ENCODE measurements at regions not wholly inside any gene's neighbourhood (a gene's known extent, or its start where the extent isn't known, plus 50 kb on each side); places are given as distances from the start of the nearest gene placed in this dataset.

DNA sequence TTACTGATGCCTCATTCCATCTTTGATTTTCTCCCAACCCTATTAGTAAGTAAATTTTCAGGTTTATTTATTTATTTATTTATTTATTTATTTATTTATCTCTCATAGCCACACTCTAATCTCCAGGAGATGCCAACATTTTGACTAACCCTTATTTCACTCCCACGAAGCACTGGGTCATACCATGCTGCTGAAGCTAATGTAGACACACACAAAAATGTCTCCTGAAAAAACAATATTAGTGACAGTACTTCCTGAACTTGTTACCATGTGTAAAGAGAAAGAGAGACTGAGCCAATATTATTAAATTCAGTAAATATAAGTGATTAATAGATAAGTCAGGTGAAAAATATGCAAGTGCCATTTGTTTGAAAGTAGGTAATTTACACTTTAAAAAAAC lies 402.7 kb downstream of the C4orf33 start:
- ChIA-PET CTCF (no interaction called here), POLR2A (no interaction called here)
- Histone ChIP-seq H3K27me3 (ENCODE audit: control insufficient read depth, insufficient read depth, low read length) (no peaks in the 10 kb centered on the region), H3K36me3 (ENCODE audit: control insufficient read depth, insufficient read depth, low read length) (no peaks in the 10 kb centered on the region), H3K4me3 (ENCODE audit: low read depth, low read length) (no peak overlapping the region)
- TF ChIP-seq, protein P1, sequence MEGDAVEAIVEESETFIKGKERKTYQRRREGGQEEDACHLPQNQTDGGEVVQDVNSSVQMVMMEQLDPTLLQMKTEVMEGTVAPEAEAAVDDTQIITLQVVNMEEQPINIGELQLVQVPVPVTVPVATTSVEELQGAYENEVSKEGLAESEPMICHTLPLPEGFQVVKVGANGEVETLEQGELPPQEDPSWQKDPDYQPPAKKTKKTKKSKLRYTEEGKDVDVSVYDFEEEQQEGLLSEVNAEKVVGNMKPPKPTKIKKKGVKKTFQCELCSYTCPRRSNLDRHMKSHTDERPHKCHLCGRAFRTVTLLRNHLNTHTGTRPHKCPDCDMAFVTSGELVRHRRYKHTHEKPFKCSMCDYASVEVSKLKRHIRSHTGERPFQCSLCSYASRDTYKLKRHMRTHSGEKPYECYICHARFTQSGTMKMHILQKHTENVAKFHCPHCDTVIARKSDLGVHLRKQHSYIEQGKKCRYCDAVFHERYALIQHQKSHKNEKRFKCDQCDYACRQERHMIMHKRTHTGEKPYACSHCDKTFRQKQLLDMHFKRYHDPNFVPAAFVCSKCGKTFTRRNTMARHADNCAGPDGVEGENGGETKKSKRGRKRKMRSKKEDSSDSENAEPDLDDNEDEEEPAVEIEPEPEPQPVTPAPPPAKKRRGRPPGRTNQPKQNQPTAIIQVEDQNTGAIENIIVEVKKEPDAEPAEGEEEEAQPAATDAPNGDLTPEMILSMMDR (IDR thresholded peaks at IDR 0.05; ENCODE audit: insufficient read depth, low read depth, low read length) = no peak
- DNase-seq (ENCODE audit: low read depth) = no peak

DNA sequence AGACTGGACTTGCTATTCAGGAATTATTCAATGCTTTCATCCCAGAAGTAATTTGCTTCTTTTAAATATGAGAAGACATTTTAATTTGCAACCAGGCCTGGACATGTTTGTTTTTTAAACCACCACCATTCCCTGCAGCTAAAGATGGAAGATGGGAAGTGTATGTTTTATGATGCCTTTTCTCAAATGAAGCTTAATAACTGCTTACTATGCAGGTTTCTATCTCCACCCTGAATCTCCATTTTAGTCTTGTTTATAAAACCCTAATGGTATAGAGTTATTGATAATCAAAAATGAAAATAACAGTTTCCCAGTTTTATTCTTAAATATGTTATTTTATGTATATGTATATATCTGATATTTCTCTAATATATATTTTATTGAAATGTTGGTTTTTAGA lies 418.9 kb downstream of the C4orf33 start:
- POLR2A ChIA-PET = no interaction called here
- TF ChIP-seq, protein P1 (IDR thresholded peaks at IDR 0.05; ENCODE audit: insufficient read depth, low read depth, low read length) = no peak
- Histone ChIP-seq H3K4me3 (ENCODE audit: low read depth, low read length) (no peak overlapping the region), H3K27me3 (ENCODE audit: control insufficient read depth, insufficient read depth, low read length) (no peaks in the 10 kb centered on the region), H3K36me3 (ENCODE audit: control insufficient read depth, insufficient read depth, low read length) (no peaks in the 10 kb centered on the region)
- no peak for DNase-seq (ENCODE audit: low read depth)
- CTCF ChIA-PET = no interaction called here

DNA sequence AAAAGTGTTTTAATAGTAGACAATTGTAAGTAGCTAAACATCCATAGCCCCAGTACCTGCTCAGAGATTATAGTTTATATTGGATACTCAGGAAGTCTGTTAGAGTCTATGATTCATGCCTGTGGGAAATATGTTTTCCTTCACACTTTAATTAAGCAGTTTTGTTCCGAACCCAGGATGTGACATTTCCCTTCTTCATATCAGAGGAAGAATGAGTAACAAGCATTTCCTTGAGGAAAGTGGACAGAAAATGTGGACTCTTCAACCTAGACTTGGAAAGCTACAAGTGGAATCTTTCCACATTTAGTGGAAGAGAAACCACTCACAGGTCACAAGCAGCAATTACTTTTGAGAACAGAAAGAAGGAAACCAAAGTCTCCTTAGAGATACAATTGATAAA lies 419.4 kb downstream of the C4orf33 start:
- Histone ChIP-seq H3K27me3 (ENCODE audit: control insufficient read depth, insufficient read depth, low read length) (no peaks in the 10 kb centered on the region), H3K36me3 (ENCODE audit: control insufficient read depth, insufficient read depth, low read length) (no peaks in the 10 kb centered on the region), H3K4me3 (ENCODE audit: low read depth, low read length) (no peak overlapping the region)
- ChIA-PET CTCF (no interaction called here), POLR2A (no interaction called here)
- no peak for DNase-seq (ENCODE audit: low read depth)
- TF ChIP-seq, protein P1 (IDR thresholded peaks at IDR 0.05; ENCODE audit: insufficient read depth, low read depth, low read length) = no peak

GRCh38 chr4:129526812-129527211 lies 430.9 kb downstream of the C4orf33 start:
- TF ChIP-seq, protein P1 (IDR thresholded peaks at IDR 0.05; ENCODE audit: insufficient read depth, low read depth, low read length) = no peak
- DNase-seq (ENCODE audit: low read depth) = no peak
- Histone ChIP-seq H3K36me3 (ENCODE audit: control insufficient read depth, insufficient read depth, low read length) (no peaks in the 10 kb centered on the region), H3K27me3 (ENCODE audit: control insufficient read depth, insufficient read depth, low read length) (no peaks in the 10 kb centered on the region), H3K4me3 (ENCODE audit: low read depth, low read length) (no peak overlapping the region)
- POLR2A ChIA-PET = no interaction called here
- CTCF ChIA-PET = no interaction called here

DNA sequence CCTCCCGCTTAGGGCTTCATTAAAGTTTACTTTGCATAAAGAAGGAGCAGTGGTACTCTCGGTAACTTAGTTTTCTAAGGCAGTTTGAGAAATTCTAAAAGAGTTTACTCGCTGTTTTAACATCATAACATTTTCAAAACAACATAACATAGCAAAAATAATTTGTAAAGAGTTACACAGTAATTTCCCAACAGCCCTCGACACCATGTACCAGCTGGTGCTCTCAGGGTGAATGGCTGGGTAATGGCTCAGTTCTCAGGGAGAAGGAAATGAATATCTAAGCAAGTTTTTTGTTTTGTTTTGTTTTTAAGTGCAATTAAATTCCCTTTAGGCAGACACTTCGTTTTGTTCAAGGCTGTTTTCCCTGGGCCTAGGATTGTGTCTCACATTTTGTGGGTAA lies 435.3 kb downstream of the C4orf33 start:
- DNase-seq (ENCODE audit: low read depth) = no peak
- TF ChIP-seq, protein P1 (IDR thresholded peaks at IDR 0.05; ENCODE audit: insufficient read depth, low read depth, low read length) = no peak
- Histone ChIP-seq H3K36me3 (ENCODE audit: control insufficient read depth, insufficient read depth, low read length) (no peaks in the 10 kb centered on the region), H3K4me3 (ENCODE audit: low read depth, low read length) (no peak overlapping the region), H3K27me3 (ENCODE audit: control insufficient read depth, insufficient read depth, low read length) (no peaks in the 10 kb centered on the region)
- POLR2A ChIA-PET = no interaction called here
- CTCF ChIA-PET = no interaction called here
